AG04450 (cell line): ENCODE measurements at regions not wholly inside any gene's neighbourhood (a gene's known extent, or its start where the extent isn't known, plus 50 kb on each side); places are given as distances from the start of the nearest gene placed in this dataset.

ENCODE experiments used
- CTCF ChIA-PET: fragments of 300-600, 350-600 bp; formaldehyde crosslinking; extraction: SDS; loops from one replicate; lab custom pipeline; 2022; ENCODE audit warnings: antibody characterized with exemption, inconsistent platforms; lab: Charles Lee
- POLR2A ChIA-PET: fragments of 350-600 bp; formaldehyde crosslinking; extraction: SDS; loops from one replicate; lab custom pipeline; 2021; ENCODE audit warnings: antibody characterized with exemption, inconsistent platforms; lab: Yijun Ruan, JAX
- DNase-seq: peaks from one replicate; pipeline ENCODE4 v3.0.0-alpha.2; 2011; ENCODE audit warnings: low read depth, low spot score
- H3K27ac ChIP-seq: one replicate; pipeline ENCODE4 v1.5.1; 2012; ENCODE audit warnings: low read depth, low read length, control low read depth
- H3K27me3 ChIP-seq: one replicate; pipeline ENCODE4 v1.6.0; 2012; ENCODE audit warnings: low read length; ENCODE audit not compliant: control insufficient read depth, insufficient read depth
- H3K4me3 ChIP-seq: 2 replicates; pipeline ENCODE4 v1.5.1; 2011; ENCODE audit warnings: mild to moderate bottlenecking, low read depth, low read length, control low read depth
- H3K9me3 ChIP-seq: 2 replicates; pipeline ENCODE4 v1.5.1; 2012; ENCODE audit warnings: low read length; ENCODE audit not compliant: control insufficient read depth, insufficient read depth
- CTCF ChIP-seq: IDR thresholded peaks from 2 replicates; pipeline ENCODE4 v1.5.1; 2011; ENCODE audit warnings: low read depth, low read length, control low read depth, inconsistent platforms

DNA sequence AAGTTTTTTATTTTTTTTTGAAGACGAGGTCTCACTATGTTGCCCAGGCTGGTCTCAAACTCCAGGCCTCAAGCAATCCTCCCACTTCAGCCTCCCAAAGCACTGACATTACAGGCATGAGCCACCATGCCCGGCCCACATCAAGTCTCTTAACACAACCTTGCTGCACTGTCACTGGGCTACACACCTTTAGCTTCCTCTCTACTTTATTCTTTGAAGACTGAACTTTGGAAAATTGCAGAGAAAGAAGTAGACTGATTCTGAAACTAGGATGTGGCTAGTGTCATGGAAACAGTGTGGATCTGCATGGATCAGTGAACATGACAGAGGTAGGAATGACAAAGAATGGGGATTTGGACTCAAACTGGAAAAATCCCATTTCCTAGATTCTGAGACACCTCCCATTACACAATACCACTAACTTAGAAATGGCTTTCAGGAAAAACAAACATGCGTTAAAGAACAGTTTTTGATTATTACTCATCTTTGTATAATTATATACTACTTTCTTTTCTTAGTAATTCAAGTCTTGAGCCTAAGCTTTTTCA, 99.6 kb upstream of the SPON1 start:
- TF ChIP-seq CTCF = no peak
- Histone ChIP-seq H3K4me3 (no peak overlapping the region), H3K9me3 (no peaks in the 10 kb centered on the region), H3K27ac (no peak overlapping the region), H3K27me3 (no peaks in the 10 kb centered on the region)
- ChIA-PET POLR2A (no interaction called here), CTCF (no interaction called here)
- DNase-seq = no peak

- no peak overlapping the region for H3K4me3 ChIP-seq
- no peaks in the 10 kb centered on the region for H3K9me3 ChIP-seq
- no peaks in the 10 kb centered on the region for H3K27me3 ChIP-seq
- no peak for DNase-seq
- no peak overlapping the region for H3K27ac ChIP-seq
- TF ChIP-seq CTCF = no peak
- ChIA-PET CTCF (interaction anchor here (1.2 kb wide), 1 partner anchor 279 kb away, joined by 4 read pairs; no protein-coding TSS in a partner anchor), POLR2A (no interaction called here)
Measured at GRCh38 chr11:13868710-13869397, 93.7 kb upstream of the SPON1 start.

DNA sequence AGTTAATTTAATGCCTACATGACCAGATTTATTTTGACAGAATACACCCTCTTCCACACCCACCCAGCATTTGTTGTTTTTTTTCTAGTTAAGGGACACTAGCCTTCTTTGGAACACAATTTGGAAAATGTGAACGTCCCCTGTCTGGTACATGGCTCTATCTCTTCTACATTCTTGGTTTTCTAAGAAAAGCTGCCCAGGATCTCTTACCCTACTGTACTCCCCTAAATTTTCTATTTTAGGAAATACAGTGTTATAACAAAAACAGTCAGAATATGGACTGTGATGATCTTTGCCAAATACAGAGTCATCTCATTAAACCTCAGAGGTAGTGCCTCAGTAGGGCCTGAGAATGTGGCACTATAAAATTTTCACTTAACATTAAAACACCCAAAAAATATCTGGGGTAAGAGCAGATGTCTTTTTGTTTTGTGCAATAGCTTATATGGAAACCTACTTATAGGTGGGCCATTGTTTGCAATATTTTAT, 93.1 kb upstream of the SPON1 start:
- Histone ChIP-seq H3K9me3 (no peaks in the 10 kb centered on the region), H3K4me3 (no peak overlapping the region), H3K27ac (no peak overlapping the region), H3K27me3 (no peaks in the 10 kb centered on the region)
- DNase-seq = no peak
- CTCF ChIA-PET = interaction anchor here (1.2 kb wide), 1 partner anchor 278 kb away, joined by 4 read pairs; no protein-coding TSS in a partner anchor
- POLR2A ChIA-PET = no interaction called here
- TF ChIP-seq CTCF = no peak

GRCh38 chr11:13874597-13874996, 87.9 kb upstream of the SPON1 start:
- H3K4me3 ChIP-seq = no peak overlapping the region
- no peak overlapping the region for H3K27ac ChIP-seq
- no peak for TF ChIP-seq CTCF
- POLR2A ChIA-PET = no interaction called here
- no peaks in the 10 kb centered on the region for H3K27me3 ChIP-seq
- no peaks in the 10 kb centered on the region for H3K9me3 ChIP-seq
- no peak for DNase-seq
- CTCF ChIA-PET = no interaction called here

DNA sequence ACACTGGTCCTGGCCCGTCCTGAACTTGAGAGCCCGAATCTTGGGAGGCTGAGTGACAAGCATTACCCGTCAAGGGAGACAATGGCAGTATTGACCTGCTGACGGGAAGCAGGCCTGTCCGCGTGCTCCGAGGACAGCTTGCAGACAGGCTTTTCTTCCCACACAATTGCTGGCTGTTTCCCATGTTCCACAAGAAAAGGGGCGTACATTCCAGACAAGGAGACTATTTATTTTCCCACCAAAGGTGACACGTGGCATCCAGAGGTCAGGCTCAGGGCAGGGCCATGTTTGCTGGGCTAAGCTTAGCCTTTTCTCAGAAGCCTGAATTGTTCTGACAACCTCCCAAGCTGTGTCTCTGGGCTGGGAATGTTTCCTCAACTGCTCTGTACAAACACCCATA, 86.9 kb upstream of the SPON1 start:
- Histone ChIP-seq H3K27ac (no peak overlapping the region), H3K27me3 (no peaks in the 10 kb centered on the region), H3K4me3 (no peak overlapping the region), H3K9me3 (no peaks in the 10 kb centered on the region)
- DNase-seq = no peak
- TF ChIP-seq CTCF = no peak
- ChIA-PET POLR2A (no interaction called here), CTCF (no interaction called here)
